ENCODE measurements at regions not wholly inside any gene's neighbourhood (a gene's known extent, or its start where the extent isn't known, plus 50 kb on each side); places are given as distances from the start of the nearest gene placed in this dataset.
"Not testable (repeated sequence)": the region's sequence is repeated elsewhere in the genome, so short reads cannot be mapped to it uniquely, and the experiment has no call there.

- no peak for DNase-seq (ENCODE audit: extremely low read depth in 1 of 2, low read depth in 1 of 2)
Measured at GRCh38 chr4:131367441-131367840, 1781.7 kb upstream of the PCDH10 start.

- DNase-seq (ENCODE audit: extremely low read depth in 1 of 2, low read depth in 1 of 2) = no peak
Measured at GRCh38 chr4:131370846-131371245, 1778.2 kb upstream of the PCDH10 start.

- DNase-seq (ENCODE audit: extremely low read depth in 1 of 2, low read depth in 1 of 2) = no peak
Measured at GRCh38 chr4:131381055-131381454, 1768.0 kb upstream of the PCDH10 start.

- no peak for DNase-seq (ENCODE audit: extremely low read depth in 1 of 2, low read depth in 1 of 2)
Measured at GRCh38 chr4:131382839-131383238, 1766.3 kb upstream of the PCDH10 start.

- DNase-seq (ENCODE audit: extremely low read depth in 1 of 2, low read depth in 1 of 2) = no peak
Measured at GRCh38 chr4:131388277-131388676, 1760.8 kb upstream of the PCDH10 start.

- DNase-seq (ENCODE audit: extremely low read depth in 1 of 2, low read depth in 1 of 2) = no peak
Measured at GRCh38 chr4:131408102-131408501, 1741.0 kb upstream of the PCDH10 start.

GRCh38 chr4:131411393-131411792 is 1737.7 kb upstream of the PCDH10 start:
- DNase-seq (ENCODE audit: extremely low read depth in 1 of 2, low read depth in 1 of 2) = no peak

- no peak for DNase-seq (ENCODE audit: extremely low read depth in 1 of 2, low read depth in 1 of 2)
Measured at GRCh38 chr4:131419147-131419546, 1729.9 kb upstream of the PCDH10 start.

GRCh38 chr4:131426023-131426758 is 1722.9 kb upstream of the PCDH10 start:
- no peak for DNase-seq (ENCODE audit: extremely low read depth in 1 of 2, low read depth in 1 of 2)

- DNase-seq (ENCODE audit: extremely low read depth in 1 of 2, low read depth in 1 of 2) = no peak
Measured at GRCh38 chr4:131427000-131427399, 1722.1 kb upstream of the PCDH10 start.

- no peak for DNase-seq (ENCODE audit: extremely low read depth in 1 of 2, low read depth in 1 of 2)
Measured at GRCh38 chr4:131430302-131430701, 1718.8 kb upstream of the PCDH10 start.

GRCh38 chr4:131441004-131441688 is 1707.9 kb upstream of the PCDH10 start:
- no peak for DNase-seq (ENCODE audit: extremely low read depth in 1 of 2, low read depth in 1 of 2)

GRCh38 chr4:131447883-131448282 is 1701.2 kb upstream of the PCDH10 start:
- DNase-seq (ENCODE audit: extremely low read depth in 1 of 2, low read depth in 1 of 2) = no peak

GRCh38 chr4:131450572-131451209 is 1698.4 kb upstream of the PCDH10 start:
- DNase-seq (ENCODE audit: extremely low read depth in 1 of 2, low read depth in 1 of 2) = no peak

- DNase-seq (ENCODE audit: extremely low read depth in 1 of 2, low read depth in 1 of 2) = no peak
Measured at GRCh38 chr4:131459430-131460101, 1689.5 kb upstream of the PCDH10 start.

- no peak for DNase-seq (ENCODE audit: extremely low read depth in 1 of 2, low read depth in 1 of 2)
Measured at GRCh38 chr4:131470360-131470759, 1678.7 kb upstream of the PCDH10 start.

- DNase-seq (ENCODE audit: extremely low read depth in 1 of 2, low read depth in 1 of 2) = no peak
Measured at GRCh38 chr4:131488772-131489171, 1660.3 kb upstream of the PCDH10 start.

- DNase-seq (ENCODE audit: extremely low read depth in 1 of 2, low read depth in 1 of 2) = not testable (repeated sequence)
Measured at GRCh38 chr4:131496211-131496610, 1652.9 kb upstream of the PCDH10 start.

- no peak for DNase-seq (ENCODE audit: extremely low read depth in 1 of 2, low read depth in 1 of 2)
Measured at GRCh38 chr4:131499141-131499873, 1649.8 kb upstream of the PCDH10 start.

GRCh38 chr4:131509521-131509920 is 1639.6 kb upstream of the PCDH10 start:
- no peak for DNase-seq (ENCODE audit: extremely low read depth in 1 of 2, low read depth in 1 of 2)

- DNase-seq (ENCODE audit: extremely low read depth in 1 of 2, low read depth in 1 of 2) = no peak
Measured at GRCh38 chr4:131526686-131527085, 1622.4 kb upstream of the PCDH10 start.
